GM12874 (cell line): ENCODE measurements at regions not wholly inside any gene's neighbourhood (a gene's known extent, or its start where the extent isn't known, plus 50 kb on each side); places are given as distances from the start of the nearest gene placed in this dataset.

Experiments used
- CTCF ChIP-seq: IDR thresholded peaks from 2 replicates; pipeline ENCODE4 v1.5.1; 2011; ENCODE audit warnings: low read depth, mild to moderate bottlenecking, control low read depth, low read length, moderate library complexity; ENCODE audit not compliant: insufficient read depth

DNA sequence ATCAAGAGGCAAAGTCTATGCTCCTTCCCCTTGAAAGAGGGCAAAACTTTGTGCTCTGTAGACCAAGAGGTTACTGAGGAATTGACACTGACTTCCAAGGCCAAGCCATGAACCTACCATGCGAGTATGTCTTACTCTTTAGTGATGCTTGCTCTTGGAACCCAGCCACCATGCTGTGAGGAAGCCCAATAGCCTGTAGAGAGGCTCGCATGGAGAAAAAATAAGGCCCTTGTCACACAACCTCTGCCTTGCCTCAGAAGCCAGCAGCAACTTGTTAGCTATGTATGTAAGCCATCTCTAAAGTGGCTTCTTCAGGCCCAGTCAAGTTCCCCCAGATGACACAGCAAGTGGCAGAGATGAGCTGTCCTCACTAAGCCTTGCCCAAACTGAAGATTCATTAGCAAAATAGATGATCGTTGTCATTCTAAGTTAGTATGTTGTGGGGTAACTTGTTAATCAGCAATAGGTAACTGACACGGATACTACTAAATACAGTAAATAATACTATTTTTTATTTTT, 66.1 kb upstream of the RGPD5 start:
- no peak for TF ChIP-seq CTCF

- TF ChIP-seq CTCF, result peak; percentile 49
Measured at GRCh38 chr2:109736177-109736827, 57.8 kb upstream of the RGPD5 start.
